Parathyroid adenoma (tissue), 2 donors: ENCODE measurements at regions not wholly inside any gene's neighbourhood (a gene's known extent, or its start where the extent isn't known, plus 50 kb on each side); places are given as distances from the start of the nearest gene placed in this dataset.

Source experiments
- H2AFZ ChIP-seq: fragments of 300-600 bp; sonication (generic); one replicate; pipeline ENCODE4 v1.7.0; 2017; ENCODE audit warnings: antibody characterized with exemption, mild to moderate bottlenecking
- H3K27ac ChIP-seq: fragments of 300-600 bp; sonication (generic); one replicate; pipeline ENCODE4 v1.7.0; 2017
- H3K27me3 ChIP-seq: fragments of 300-600 bp; sonication (generic); one replicate; pipeline ENCODE4 v1.7.0; 2017; ENCODE audit warnings: low read length; ENCODE audit not compliant: control insufficient read depth, insufficient read depth
- H3K36me3 ChIP-seq: fragments of 300-600 bp; sonication (generic); one replicate; pipeline ENCODE4 v1.7.0; 2017; ENCODE audit warnings: low read length; ENCODE audit not compliant: control insufficient read depth, insufficient read depth
- H3K4me1 ChIP-seq: fragments of 300-600 bp; sonication (generic); one replicate; pipeline ENCODE4 v1.7.0; 2017; ENCODE audit warnings: control low read depth
- H3K4me2 ChIP-seq: fragments of 300-600 bp; sonication (generic); one replicate; pipeline ENCODE4 v1.7.0; 2017; ENCODE audit warnings: low read length
- H3K4me3 ChIP-seq: fragments of 300-600 bp; sonication (generic); one replicate; pipeline ENCODE4 v1.7.0; 2017; ENCODE audit warnings: low read depth, low read length
- H3K79me2 ChIP-seq: fragments of 300-600 bp; sonication (generic); one replicate; pipeline ENCODE4 v1.7.0; 2017; ENCODE audit warnings: control low read depth
- H3K9ac ChIP-seq: fragments of 300-600 bp; sonication (generic); one replicate; pipeline ENCODE4 v1.7.0; 2017; ENCODE audit warnings: mild to moderate bottlenecking
- H3K9me3 ChIP-seq: fragments of 300-600 bp; sonication (generic); one replicate; pipeline ENCODE4 v1.7.0; 2017; ENCODE audit warnings: low read length; ENCODE audit not compliant: control insufficient read depth
- CTCF ChIP-seq: fragments of 300-600 bp; sonication (generic); IDR thresholded peaks from one replicate; pipeline ENCODE4 v1.7.0; 2017; ENCODE audit warnings: antibody characterized with exemption, mild to moderate bottlenecking
- donor health status: primary hyperparathyroidism.

GRCh38 chr6:105626295-105627158 lies 223.6 kb upstream of the PREP start:
- no peaks in the 10 kb centered on the region for H3K27me3 ChIP-seq
- H3K4me2 ChIP-seq = no peak overlapping the region
- H3K9ac ChIP-seq = no peak overlapping the region

GRCh38 chr6:105624021-105624420 lies 221.1 kb upstream of the PREP start:
- Histone ChIP-seq H3K9ac (no peak overlapping the region), H3K27me3 (no peaks in the 10 kb centered on the region), H2AFZ (no peak overlapping the region), H3K79me2 (no peaks in the 10 kb centered on the region), H3K4me1 (no peaks in the 10 kb centered on the region), H3K9me3 (no peaks in the 10 kb centered on the region), H3K27ac (no peak overlapping the region), H3K36me3 (no peaks in the 10 kb centered on the region), H3K4me3 (no peak overlapping the region), H3K4me2 (no peak overlapping the region)
- TF ChIP-seq CTCF = no peak

More at GRCh38 chr6:105626295-105627158, 223.6 kb upstream of the PREP start:
- no peak overlapping the region for H3K27ac ChIP-seq
- no peak for TF ChIP-seq CTCF
- H3K4me1 ChIP-seq = no peaks in the 10 kb centered on the region
- H3K4me3 ChIP-seq = no peak overlapping the region
- no peaks in the 10 kb centered on the region for H3K79me2 ChIP-seq
- no peaks in the 10 kb centered on the region for H3K9me3 ChIP-seq
- no peak overlapping the region for H2AFZ ChIP-seq
- H3K36me3 ChIP-seq = no peaks in the 10 kb centered on the region

GRCh38 chr6:105622226-105622625 lies 219.3 kb upstream of the PREP start:
- H3K4me2 ChIP-seq = no peak overlapping the region
- TF ChIP-seq CTCF = no peak
- H3K36me3 ChIP-seq = no peaks in the 10 kb centered on the region
- no peak overlapping the region for H3K4me3 ChIP-seq
- no peaks in the 10 kb centered on the region for H3K79me2 ChIP-seq
- no peak overlapping the region for H3K27ac ChIP-seq
- no peaks in the 10 kb centered on the region for H3K27me3 ChIP-seq
- H3K9me3 ChIP-seq = no peaks in the 10 kb centered on the region
- H3K9ac ChIP-seq = no peak overlapping the region
- no peaks in the 10 kb centered on the region for H3K4me1 ChIP-seq
- H2AFZ ChIP-seq = no peak overlapping the region

- no peaks in the 10 kb centered on the region for H3K9me3 ChIP-seq
- no peaks in the 10 kb centered on the region for H3K36me3 ChIP-seq
- H3K4me2 ChIP-seq = no peak overlapping the region
- H2AFZ ChIP-seq = no peak overlapping the region
- no peak overlapping the region for H3K27ac ChIP-seq
- H3K4me1 ChIP-seq = no peaks in the 10 kb centered on the region
- no peak overlapping the region for H3K4me3 ChIP-seq
- no peaks in the 10 kb centered on the region for H3K27me3 ChIP-seq
- no peak for TF ChIP-seq CTCF
- H3K79me2 ChIP-seq = no peaks in the 10 kb centered on the region
- H3K9ac ChIP-seq = no peak overlapping the region
Measured at GRCh38 chr6:105621564-105622175, 218.8 kb upstream of the PREP start.
